ENCODE measurements at regions not wholly inside any gene's neighbourhood (a gene's known extent, or its start where the extent isn't known, plus 50 kb on each side); places are given as distances from the start of the nearest gene placed in this dataset.

GRCh38 chr14:95034788-95035187 lies 122.5 kb downstream of the DICER1 start:
- TF ChIP-seq, protein P1, sequence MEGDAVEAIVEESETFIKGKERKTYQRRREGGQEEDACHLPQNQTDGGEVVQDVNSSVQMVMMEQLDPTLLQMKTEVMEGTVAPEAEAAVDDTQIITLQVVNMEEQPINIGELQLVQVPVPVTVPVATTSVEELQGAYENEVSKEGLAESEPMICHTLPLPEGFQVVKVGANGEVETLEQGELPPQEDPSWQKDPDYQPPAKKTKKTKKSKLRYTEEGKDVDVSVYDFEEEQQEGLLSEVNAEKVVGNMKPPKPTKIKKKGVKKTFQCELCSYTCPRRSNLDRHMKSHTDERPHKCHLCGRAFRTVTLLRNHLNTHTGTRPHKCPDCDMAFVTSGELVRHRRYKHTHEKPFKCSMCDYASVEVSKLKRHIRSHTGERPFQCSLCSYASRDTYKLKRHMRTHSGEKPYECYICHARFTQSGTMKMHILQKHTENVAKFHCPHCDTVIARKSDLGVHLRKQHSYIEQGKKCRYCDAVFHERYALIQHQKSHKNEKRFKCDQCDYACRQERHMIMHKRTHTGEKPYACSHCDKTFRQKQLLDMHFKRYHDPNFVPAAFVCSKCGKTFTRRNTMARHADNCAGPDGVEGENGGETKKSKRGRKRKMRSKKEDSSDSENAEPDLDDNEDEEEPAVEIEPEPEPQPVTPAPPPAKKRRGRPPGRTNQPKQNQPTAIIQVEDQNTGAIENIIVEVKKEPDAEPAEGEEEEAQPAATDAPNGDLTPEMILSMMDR (IDR thresholded peaks at IDR 0.05; ENCODE audit: extremely low read depth, low read depth, low read length) = no peak
- Histone ChIP-seq H3K4me1 (ENCODE audit: insufficient read depth, low read length) (no peaks in the 10 kb centered on the region), H3K9me3 (ENCODE audit: low read depth, low read length) (no peaks in the 10 kb centered on the region), H3K27me3 (ENCODE audit: insufficient read depth, low read length) (peaks cover 13% of the 10 kb centered on the region), H3K27ac (ENCODE audit: low read depth, low read length) (no peak overlapping the region), H3K79me2 (ENCODE audit: insufficient read depth, low read length) (no peaks in the 10 kb centered on the region), H4K20me1 (ENCODE audit: insufficient read depth, low read length) (no peaks in the 10 kb centered on the region), H3K36me3 (ENCODE audit: insufficient read depth, low read length) (no peaks in the 10 kb centered on the region), H3K4me2 (ENCODE audit: insufficient read depth, low read length) (no peak overlapping the region), H3K4me3 (ENCODE audit: insufficient read depth, low read length) (no peak overlapping the region), H2AFZ (ENCODE audit: low read length) (no peak overlapping the region)
- no peak for DNase-seq (ENCODE audit: insufficient read length, low spot score, missing footprints)

- Histone ChIP-seq H3K36me3 (ENCODE audit: insufficient read depth, low read length) (no peaks in the 10 kb centered on the region), H3K9me3 (ENCODE audit: low read depth, low read length) (no peaks in the 10 kb centered on the region), H2AFZ (ENCODE audit: low read length) (no peak overlapping the region), H3K27me3 (ENCODE audit: insufficient read depth, low read length) (peaks cover 10% of the 10 kb centered on the region), H3K4me1 (ENCODE audit: insufficient read depth, low read length) (no peaks in the 10 kb centered on the region), H3K4me2 (ENCODE audit: insufficient read depth, low read length) (no peak overlapping the region), H3K4me3 (ENCODE audit: insufficient read depth, low read length) (no peak overlapping the region), H3K79me2 (ENCODE audit: insufficient read depth, low read length) (no peaks in the 10 kb centered on the region), H3K27ac (ENCODE audit: low read depth, low read length) (no peak overlapping the region), H4K20me1 (ENCODE audit: insufficient read depth, low read length) (no peaks in the 10 kb centered on the region)
- no peak for DNase-seq (ENCODE audit: insufficient read length, low spot score, missing footprints)
- TF ChIP-seq, protein P1 (IDR thresholded peaks at IDR 0.05; ENCODE audit: extremely low read depth, low read depth, low read length) = no peak
Observed at GRCh38 chr14:95033682-95034632, 123.4 kb downstream of the DICER1 start.

DNA sequence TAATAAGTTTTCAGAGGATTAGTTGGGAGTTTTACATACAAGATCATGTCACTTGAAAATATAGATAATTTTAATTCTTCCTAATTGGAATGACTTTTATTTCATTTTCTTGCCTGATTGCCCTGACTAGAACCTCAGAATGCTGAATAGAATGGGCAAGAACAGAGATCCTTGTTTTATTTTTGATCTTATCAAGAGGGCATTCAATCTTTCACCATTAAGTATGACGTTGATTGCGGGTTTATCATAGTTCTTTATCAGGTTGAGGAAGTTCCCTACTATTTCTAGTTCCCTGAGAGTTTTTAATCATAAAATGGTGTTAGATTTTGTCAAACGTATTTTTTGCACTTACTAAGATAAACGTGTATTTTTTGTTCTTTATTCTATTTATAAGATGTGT lies 124.3 kb downstream of the DICER1 start:
- H4K20me1 ChIP-seq (ENCODE audit: insufficient read depth, low read length) = no peaks in the 10 kb centered on the region
- no peaks in the 10 kb centered on the region for H3K4me1 ChIP-seq (ENCODE audit: insufficient read depth, low read length)
- TF ChIP-seq, protein P1 (IDR thresholded peaks at IDR 0.05; ENCODE audit: extremely low read depth, low read depth, low read length) = no peak
- H2AFZ ChIP-seq (ENCODE audit: low read length) = no peak overlapping the region
- no peak overlapping the region for H3K4me2 ChIP-seq (ENCODE audit: insufficient read depth, low read length)
- no peak overlapping the region for H3K4me3 ChIP-seq (ENCODE audit: insufficient read depth, low read length)
- H3K79me2 ChIP-seq (ENCODE audit: insufficient read depth, low read length) = no peaks in the 10 kb centered on the region
- H3K27me3 ChIP-seq (ENCODE audit: insufficient read depth, low read length) = peaks cover 6% of the 10 kb centered on the region
- H3K9me3 ChIP-seq (ENCODE audit: low read depth, low read length) = no peaks in the 10 kb centered on the region
- no peak for DNase-seq (ENCODE audit: insufficient read length, low spot score, missing footprints)
- H3K36me3 ChIP-seq (ENCODE audit: insufficient read depth, low read length) = no peaks in the 10 kb centered on the region
- no peak overlapping the region for H3K27ac ChIP-seq (ENCODE audit: low read depth, low read length)

DNA sequence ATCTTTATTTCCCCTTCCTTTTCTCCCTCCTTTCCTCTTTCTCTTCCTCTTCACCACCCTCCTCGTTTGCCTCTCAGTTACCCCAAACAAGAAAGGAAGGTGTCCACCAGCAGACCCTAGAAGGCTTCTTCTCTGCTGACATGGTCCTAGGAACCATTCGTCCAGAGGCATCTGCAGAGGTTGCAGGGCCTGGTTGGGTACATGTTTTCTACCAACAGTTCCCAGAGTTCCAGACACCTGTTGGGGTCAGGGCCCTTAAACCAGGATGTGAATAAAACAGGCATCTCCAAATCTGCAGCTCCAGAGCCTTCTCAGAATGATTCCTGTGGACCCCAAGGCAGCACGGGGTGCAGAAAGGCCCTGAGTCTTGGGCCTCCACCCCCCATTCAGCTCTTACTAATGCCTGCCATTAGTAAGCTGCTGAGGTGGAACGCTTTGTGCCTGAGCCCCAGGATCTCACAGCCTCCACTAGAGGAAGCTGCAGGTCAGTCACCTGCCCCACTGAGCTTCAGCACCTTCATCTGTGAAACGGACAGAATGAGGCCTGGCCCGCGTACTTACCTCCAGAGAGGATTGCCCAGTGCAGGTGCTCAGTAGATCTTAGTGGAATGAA lies 130.4 kb downstream of the DICER1 start:
- no peaks in the 10 kb centered on the region for H3K79me2 ChIP-seq (ENCODE audit: insufficient read depth, low read length)
- H3K36me3 ChIP-seq (ENCODE audit: insufficient read depth, low read length) = no peaks in the 10 kb centered on the region
- H3K4me3 ChIP-seq (ENCODE audit: insufficient read depth, low read length) = no peak overlapping the region
- H4K20me1 ChIP-seq (ENCODE audit: insufficient read depth, low read length) = no peaks in the 10 kb centered on the region
- H3K27me3 ChIP-seq (ENCODE audit: insufficient read depth, low read length) = peaks cover 6% of the 10 kb centered on the region
- H3K27ac ChIP-seq (ENCODE audit: low read depth, low read length) = no peak overlapping the region
- DNase-seq (ENCODE audit: insufficient read length, low spot score, missing footprints) = no peak
- TF ChIP-seq, protein P1 (IDR thresholded peaks at IDR 0.05; ENCODE audit: extremely low read depth, low read depth, low read length) = no peak
- no peak overlapping the region for H2AFZ ChIP-seq (ENCODE audit: low read length)
- H3K4me1 ChIP-seq (ENCODE audit: insufficient read depth, low read length) = peaks cover 4% of the 10 kb centered on the region
- H3K4me2 ChIP-seq (ENCODE audit: insufficient read depth, low read length) = no peak overlapping the region
- H3K9me3 ChIP-seq (ENCODE audit: low read depth, low read length) = no peaks in the 10 kb centered on the region
